ENCODE measurements at regions not wholly inside any gene's neighbourhood (a gene's known extent, or its start where the extent isn't known, plus 50 kb on each side); places are given as distances from the start of the nearest gene placed in this dataset.

DNA sequence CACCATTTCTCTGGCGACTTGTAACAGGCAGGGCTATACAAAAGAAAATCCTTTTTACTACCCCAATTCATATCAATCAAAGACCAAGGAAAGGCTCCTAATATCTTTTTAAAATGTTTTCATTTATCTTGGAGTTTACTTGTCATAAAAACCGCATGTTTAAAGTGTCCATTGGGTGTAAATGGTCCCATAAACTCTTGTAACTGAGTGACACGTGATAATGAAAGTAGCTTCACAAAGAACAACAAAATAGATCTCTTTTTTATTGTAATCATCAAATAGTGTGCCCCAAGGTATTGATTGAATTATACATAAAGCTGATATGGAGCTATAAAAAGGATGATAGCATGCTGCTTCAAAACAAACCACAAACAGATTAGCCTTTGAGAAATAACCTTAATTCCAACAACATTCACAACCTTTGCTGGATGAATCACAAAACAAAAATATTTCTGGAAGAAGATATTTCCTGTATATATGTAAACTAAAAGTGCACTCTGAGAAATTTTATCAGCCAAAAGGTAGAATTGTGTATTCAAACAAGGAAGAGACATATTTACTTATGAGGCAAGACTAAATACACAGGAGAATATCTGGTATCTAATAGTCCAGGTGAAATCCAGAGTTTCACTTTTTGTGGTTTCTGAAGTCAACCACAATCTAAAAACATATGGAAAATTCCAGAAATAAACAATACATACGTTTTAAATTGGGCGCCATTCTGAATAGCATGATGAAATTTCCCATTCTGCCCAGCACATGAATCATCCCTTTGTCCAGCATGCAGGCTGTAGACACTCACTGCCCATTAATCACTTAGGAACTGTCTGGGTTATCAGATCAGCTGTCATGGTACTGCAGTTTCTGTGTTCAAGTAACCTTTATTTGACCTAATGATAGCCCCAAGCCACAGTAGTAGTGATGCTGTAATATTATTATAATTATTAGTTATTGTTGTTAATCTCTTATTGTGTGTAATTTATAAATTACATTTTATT, 237.5 kb downstream of the PIK3C3 start:
- TF ChIP-seq EP300 (IDR thresholded peaks at IDR 0.05): no peak
- TF ChIP-seq, protein P1, sequence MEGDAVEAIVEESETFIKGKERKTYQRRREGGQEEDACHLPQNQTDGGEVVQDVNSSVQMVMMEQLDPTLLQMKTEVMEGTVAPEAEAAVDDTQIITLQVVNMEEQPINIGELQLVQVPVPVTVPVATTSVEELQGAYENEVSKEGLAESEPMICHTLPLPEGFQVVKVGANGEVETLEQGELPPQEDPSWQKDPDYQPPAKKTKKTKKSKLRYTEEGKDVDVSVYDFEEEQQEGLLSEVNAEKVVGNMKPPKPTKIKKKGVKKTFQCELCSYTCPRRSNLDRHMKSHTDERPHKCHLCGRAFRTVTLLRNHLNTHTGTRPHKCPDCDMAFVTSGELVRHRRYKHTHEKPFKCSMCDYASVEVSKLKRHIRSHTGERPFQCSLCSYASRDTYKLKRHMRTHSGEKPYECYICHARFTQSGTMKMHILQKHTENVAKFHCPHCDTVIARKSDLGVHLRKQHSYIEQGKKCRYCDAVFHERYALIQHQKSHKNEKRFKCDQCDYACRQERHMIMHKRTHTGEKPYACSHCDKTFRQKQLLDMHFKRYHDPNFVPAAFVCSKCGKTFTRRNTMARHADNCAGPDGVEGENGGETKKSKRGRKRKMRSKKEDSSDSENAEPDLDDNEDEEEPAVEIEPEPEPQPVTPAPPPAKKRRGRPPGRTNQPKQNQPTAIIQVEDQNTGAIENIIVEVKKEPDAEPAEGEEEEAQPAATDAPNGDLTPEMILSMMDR (IDR thresholded peaks at IDR 0.05): no peak
- no peak for TF ChIP-seq POLR2A (IDR thresholded peaks at IDR 0.05)
- Histone ChIP-seq H3K36me3 (no peaks in the 10 kb centered on the region), H3K4me3 (no peak overlapping the region), H3K27ac (no peak overlapping the region), H3K4me1 (peaks cover 0 to 3% (median 0%) of the 10 kb centered on the region in 4 donors), H3K9me3 (no peaks in the 10 kb centered on the region), H3K27me3 (no peaks in the 10 kb centered on the region)
- 51 to 53% methylated on average over 5 of the region's 5 CpGs for WGBS, 2 donors
- DNase-seq (ENCODE audit: low spot score in 2 of 2): no peak

DNA sequence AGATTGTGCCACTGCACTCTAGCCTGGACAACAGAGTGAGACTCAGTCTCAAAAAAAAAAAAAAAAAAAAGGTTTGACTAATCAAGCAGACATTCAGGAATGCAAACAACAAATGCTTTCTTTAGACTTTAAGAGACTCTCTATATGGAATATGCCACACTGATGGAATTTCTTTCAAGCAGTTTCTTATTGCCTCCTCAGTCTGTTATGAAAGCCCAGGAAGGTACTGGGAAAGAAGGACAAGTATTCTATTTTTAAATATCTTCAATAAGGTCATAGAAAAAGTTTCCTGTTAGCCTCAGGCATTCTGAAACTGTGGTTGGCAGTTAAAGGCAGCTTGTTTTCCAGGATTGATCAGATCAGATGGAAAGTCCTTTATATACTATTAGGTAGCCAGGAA, 241.6 kb downstream of the PIK3C3 start:
- H3K4me3 ChIP-seq: no peak overlapping the region
- no peaks in the 10 kb centered on the region for H3K27me3 ChIP-seq
- TF ChIP-seq EP300 (IDR thresholded peaks at IDR 0.05) (no peak), POLR2A (IDR thresholded peaks at IDR 0.05) (no peak)
- TF ChIP-seq, protein P1 (IDR thresholded peaks at IDR 0.05): no peak
- DNase-seq (ENCODE audit: low spot score in 2 of 2): no peak
- H3K36me3 ChIP-seq: no peaks in the 10 kb centered on the region
- no peaks in the 10 kb centered on the region for H3K9me3 ChIP-seq
- H3K4me1 ChIP-seq: no peaks in the 10 kb centered on the region
- H3K27ac ChIP-seq: no peak overlapping the region

DNA sequence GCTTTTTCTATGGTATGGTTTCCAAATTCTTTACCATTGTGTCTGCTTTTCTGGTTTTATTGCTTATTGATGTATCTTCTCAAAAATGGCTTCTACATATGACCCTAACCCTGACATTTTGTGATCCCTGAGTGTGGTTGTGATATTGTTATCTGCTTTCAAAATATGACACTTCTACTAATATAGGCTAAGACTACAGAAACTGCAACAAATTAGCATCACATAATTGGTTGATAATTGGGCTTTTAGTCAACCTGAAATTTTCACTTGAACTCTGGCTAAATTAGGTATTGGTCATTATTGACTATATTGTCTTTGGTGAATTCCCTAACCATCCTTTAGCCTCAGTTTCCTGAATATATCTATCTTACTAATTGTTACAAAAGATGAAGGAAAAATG, 246.1 kb downstream of the PIK3C3 start:
- no peaks in the 10 kb centered on the region for H3K9me3 ChIP-seq
- H3K27ac ChIP-seq: no peak overlapping the region
- DNase-seq (ENCODE audit: low spot score in 2 of 2): no peak
- H3K4me3 ChIP-seq: no peak overlapping the region
- TF ChIP-seq, protein P1 (IDR thresholded peaks at IDR 0.05): no peak
- no peak for TF ChIP-seq EP300 (IDR thresholded peaks at IDR 0.05)
- TF ChIP-seq POLR2A (IDR thresholded peaks at IDR 0.05): no peak
- H3K27me3 ChIP-seq: no peaks in the 10 kb centered on the region
- no peaks in the 10 kb centered on the region for H3K4me1 ChIP-seq
- H3K36me3 ChIP-seq: no peaks in the 10 kb centered on the region

- WGBS, 2 donors: 63 to 72% methylated on average over 5 of the region's 5 CpGs
- H3K9me3 ChIP-seq: peaks cover 0 to 2% (median 0%) of the 10 kb centered on the region in 4 donors
- H3K36me3 ChIP-seq: no peaks in the 10 kb centered on the region
- TF ChIP-seq POLR2A (IDR thresholded peaks at IDR 0.05) (no peak), EP300 (IDR thresholded peaks at IDR 0.05) (no peak)
- TF ChIP-seq, protein P1 (IDR thresholded peaks at IDR 0.05): no peak
- H3K27me3 ChIP-seq: no peaks in the 10 kb centered on the region
- H3K4me3 ChIP-seq: no peak overlapping the region
- no peak for DNase-seq (ENCODE audit: low spot score in 2 of 2)
- H3K27ac ChIP-seq: no peak overlapping the region
- no peaks in the 10 kb centered on the region for H3K4me1 ChIP-seq
Observed at GRCh38 chr18:42211201-42211600, 256.2 kb downstream of the PIK3C3 start.

DNA sequence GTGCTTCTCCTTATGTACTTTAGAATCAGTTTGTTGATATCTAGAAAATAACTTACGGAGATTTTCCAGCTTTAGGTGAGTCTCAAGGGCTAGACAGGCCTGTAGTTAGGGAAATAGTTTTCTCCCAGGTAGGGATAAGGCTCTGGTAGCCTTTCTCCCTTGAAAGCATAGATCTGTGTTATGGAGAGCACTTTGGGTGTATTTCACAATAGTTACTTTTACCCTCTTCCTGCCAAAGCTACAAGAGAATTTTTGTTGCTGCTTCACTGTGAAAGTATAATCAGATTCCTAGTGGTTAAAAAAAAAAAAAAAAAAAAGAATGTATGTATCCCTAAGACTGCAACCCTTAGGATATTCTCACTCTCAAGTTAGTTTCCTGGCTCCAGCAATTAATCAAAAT, 267.5 kb downstream of the PIK3C3 start:
- DNase-seq (ENCODE audit: low spot score in 2 of 2): no peak
- Histone ChIP-seq H3K9me3 (no peaks in the 10 kb centered on the region), H3K36me3 (no peaks in the 10 kb centered on the region), H3K4me3 (no peak overlapping the region), H3K27me3 (no peaks in the 10 kb centered on the region), H3K27ac (no peak overlapping the region), H3K4me1 (no peaks in the 10 kb centered on the region)
- 78 to 81% methylated on average over 1 of the region's 1 CpG for WGBS, 2 donors
- no peak for TF ChIP-seq EP300 (IDR thresholded peaks at IDR 0.05)
- TF ChIP-seq, protein P1 (IDR thresholded peaks at IDR 0.05): no peak
- no peak for TF ChIP-seq POLR2A (IDR thresholded peaks at IDR 0.05)

All from tibial nerve (tissue), 4 donors.